Gastrocnemius medialis (tissue), 4 donors: ENCODE measurements at regions not wholly inside any gene's neighbourhood (a gene's known extent, or its start where the extent isn't known, plus 50 kb on each side); places are given as distances from the start of the nearest gene placed in this dataset.

Experiments
- ATAC-seq, 2 donors: fragments of 150-250 bp; one replicate each; pipeline ENCODE4 v1.9.1; 2016
- DNase-seq, 2 donors: peaks; one replicate each; pipeline ENCODE4 v3.0.0-alpha.2; 2019
- H3K27ac ChIP-seq, 4 donors: fragments of 200-600 bp; sonication (generic); 1 replicate in 1 of 4; 2 replicates in 3 of 4; pipeline ENCODE4 v1.5.1; 2016 to 2018; ENCODE audit warnings: mild to moderate bottlenecking in 2 of 4, moderate library complexity in 1 of 4
- H3K27me3 ChIP-seq, 3 donors: fragments of 200-600 bp; sonication (generic) in 2 of 3; 1 replicate in 1 of 3; 2 replicates in 2 of 3; pipeline versions ENCODE4 v1.5.1 to v1.6.0; 2016 to 2019; ENCODE audit warnings: mild to moderate bottlenecking in 1 of 3, moderate library complexity in 1 of 3
- H3K36me3 ChIP-seq, 2 donors: fragments of 200-600 bp; sonication (generic) in 1 of 2; one replicate each; pipeline ENCODE4 v1.5.1; 2017 to 2018
- H3K4me1 ChIP-seq, 2 donors: fragments of 200-600 bp; sonication (generic) in 1 of 2; one replicate each; pipeline ENCODE4 v1.5.1; 2016 to 2017; ENCODE audit warnings: mild to moderate bottlenecking in 2 of 2
- H3K4me3 ChIP-seq, 4 donors: fragments of 200-600 bp; sonication (generic) in 3 of 4; 1 replicate in 1 of 4; 2 replicates in 3 of 4; pipeline ENCODE4 v1.5.1; 2016 to 2019; ENCODE audit warnings: mild to moderate bottlenecking in 2 of 4
- H3K9me3 ChIP-seq, 3 donors: fragments of 200-600 bp; sonication (generic) in 2 of 3; 1 replicate in 1 of 3; 2 replicates in 2 of 3; pipeline ENCODE4 v1.5.1; 2016 to 2019
- CTCF ChIP-seq, 5 experiments: fragments of 450-650 bp in 3 of 5; fragments of 200-600 bp in 2 of 5; sonication (generic) in 2 of 5; IDR thresholded peaks in 4 of 5; conservative IDR thresholded peaks in 1 of 5; 1 replicate in 4 of 5; 2 replicates in 1 of 5; pipeline ENCODE4 v1.5.1; 2016 to 2019; ENCODE audit warnings: antibody characterized with exemption in 5 of 5, mild to moderate bottlenecking in 3 of 5, moderate library complexity in 3 of 5
- POLR2A ChIP-seq, 2 donors: fragments of 450-650 bp; IDR thresholded peaks; one replicate each; pipeline ENCODE4 v1.6.1; 2017; ENCODE audit warnings: antibody characterized with exemption in 2 of 2, mild to moderate bottlenecking in 2 of 2, moderate library complexity in 2 of 2
- in situ Hi-C, 4 donors: fragments of 200-750 bp; cut with MboI; loops; one replicate each; pipeline versions ENCODE4 v1.15.0 to v1.8.0; 2017; ENCODE audit warnings: low sequenced_read_pairs in 4 of 4
- intact Hi-C: fragments of 100-400 bp; cut with DNase I; formaldehyde crosslinking; loops from one replicate; pipeline ENCODE4 v1.15.1; 2023; ENCODE audit warnings: low total_unique reads

- no peaks in the 10 kb centered on the region for H3K9me3 ChIP-seq
- intact Hi-C loops = no loop called here
- no peak for ATAC-seq
- H3K27me3 ChIP-seq = no peaks in the 10 kb centered on the region
- no peak for DNase-seq
- no peak overlapping the region for H3K27ac ChIP-seq
- in situ Hi-C loops = no loop called here
- no peak for TF ChIP-seq POLR2A (IDR thresholded peaks at IDR 0.05)
- no peak for TF ChIP-seq CTCF (IDR thresholded peaks at IDR 0.05 in 4 of 5, conservative IDR thresholded peaks at IDR 0.05 in 1 of 5)
- H3K36me3 ChIP-seq = no peaks in the 10 kb centered on the region
- H3K4me3 ChIP-seq = no peak overlapping the region
- no peaks in the 10 kb centered on the region for H3K4me1 ChIP-seq
Observed at GRCh38 chr16:56122251-56122650, 69.0 kb upstream of the GNAO1 start.

- H3K36me3 ChIP-seq = no peaks in the 10 kb centered on the region
- H3K9me3 ChIP-seq = no peaks in the 10 kb centered on the region
- intact Hi-C loops (no loop called here), in situ Hi-C loops (no loop called here)
- DNase-seq (no peak), ATAC-seq (no peak)
- H3K27ac ChIP-seq = no peak overlapping the region
- no peaks in the 10 kb centered on the region for H3K4me1 ChIP-seq
- H3K27me3 ChIP-seq = no peaks in the 10 kb centered on the region
- H3K4me3 ChIP-seq = no peak overlapping the region
- TF ChIP-seq CTCF (IDR thresholded peaks at IDR 0.05 in 4 of 5, conservative IDR thresholded peaks at IDR 0.05 in 1 of 5) = no peak
- no peak for TF ChIP-seq POLR2A (IDR thresholded peaks at IDR 0.05)
Observed at GRCh38 chr16:56121156-56121500, 70.2 kb upstream of the GNAO1 start.

GRCh38 chr16:56120447-56121155 is 70.7 kb upstream of the GNAO1 start:
- H3K4me3 ChIP-seq = no peak overlapping the region
- TF ChIP-seq CTCF (IDR thresholded peaks at IDR 0.05 in 4 of 5, conservative IDR thresholded peaks at IDR 0.05 in 1 of 5) (no peak), POLR2A (IDR thresholded peaks at IDR 0.05) (no peak)
- H3K4me1 ChIP-seq = no peaks in the 10 kb centered on the region
- in situ Hi-C loops = no loop called here
- no peaks in the 10 kb centered on the region for H3K36me3 ChIP-seq
- no peak overlapping the region for H3K27ac ChIP-seq
- ATAC-seq (no peak), DNase-seq (no peak)
- H3K27me3 ChIP-seq = no peaks in the 10 kb centered on the region
- H3K9me3 ChIP-seq = no peaks in the 10 kb centered on the region
- intact Hi-C loops = no loop called here

GRCh38 chr16:56119133-56119532 is 72.2 kb upstream of the GNAO1 start:
- intact Hi-C loops = no loop called here

More at GRCh38 chr16:56119133-56119532, 72.2 kb upstream of the GNAO1 start:
- in situ Hi-C loops = no loop called here
- Histone ChIP-seq H3K4me1 (no peaks in the 10 kb centered on the region), H3K9me3 (no peaks in the 10 kb centered on the region), H3K27ac (no peak overlapping the region), H3K36me3 (no peaks in the 10 kb centered on the region), H3K4me3 (no peak overlapping the region), H3K27me3 (no peaks in the 10 kb centered on the region)
- no peak for TF ChIP-seq POLR2A (IDR thresholded peaks at IDR 0.05)
- TF ChIP-seq CTCF (IDR thresholded peaks at IDR 0.05 in 4 of 5, conservative IDR thresholded peaks at IDR 0.05 in 1 of 5) = no peak
- ATAC-seq (no peak), DNase-seq (no peak)
